HG03354 (cell line): ENCODE measurements at regions not wholly inside any gene's neighbourhood (a gene's known extent, or its start where the extent isn't known, plus 50 kb on each side); places are given as distances from the start of the nearest gene placed in this dataset.

Experiments used
- ATAC-seq: cut with Tn5 transposase; IDR thresholded peaks from one replicate; pipeline ENCODE4 v1.9.1; 2021; ENCODE audit warnings: mild to moderate bottlenecking; ENCODE audit not compliant: unreplicated experiment, poor library complexity, severe bottlenecking

DNA sequence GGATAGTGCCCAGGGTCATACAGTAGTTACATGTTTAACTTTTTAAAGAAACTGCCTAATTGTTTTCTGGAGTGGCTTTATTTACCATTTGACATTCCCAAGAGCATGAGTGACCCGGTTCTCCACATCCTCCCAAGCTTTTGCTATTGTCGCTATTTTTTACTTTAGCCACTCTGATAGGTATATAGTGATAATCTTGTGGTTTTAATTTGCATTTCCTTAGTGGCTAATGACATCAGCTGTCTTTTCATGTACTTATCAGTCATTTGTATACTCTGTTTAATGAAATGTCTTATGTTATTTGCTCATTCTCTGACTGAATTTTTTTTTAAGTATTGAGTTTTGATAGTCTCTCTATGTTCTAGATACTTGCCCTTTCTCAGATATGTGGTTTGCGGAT lies 109.7 kb upstream of the HS6ST1 start:
- ATAC-seq = no peak

- no peak for ATAC-seq
These were observed 113.8 kb upstream of the HS6ST1 start for GRCh38 chr2:128432423-128432822.

DNA sequence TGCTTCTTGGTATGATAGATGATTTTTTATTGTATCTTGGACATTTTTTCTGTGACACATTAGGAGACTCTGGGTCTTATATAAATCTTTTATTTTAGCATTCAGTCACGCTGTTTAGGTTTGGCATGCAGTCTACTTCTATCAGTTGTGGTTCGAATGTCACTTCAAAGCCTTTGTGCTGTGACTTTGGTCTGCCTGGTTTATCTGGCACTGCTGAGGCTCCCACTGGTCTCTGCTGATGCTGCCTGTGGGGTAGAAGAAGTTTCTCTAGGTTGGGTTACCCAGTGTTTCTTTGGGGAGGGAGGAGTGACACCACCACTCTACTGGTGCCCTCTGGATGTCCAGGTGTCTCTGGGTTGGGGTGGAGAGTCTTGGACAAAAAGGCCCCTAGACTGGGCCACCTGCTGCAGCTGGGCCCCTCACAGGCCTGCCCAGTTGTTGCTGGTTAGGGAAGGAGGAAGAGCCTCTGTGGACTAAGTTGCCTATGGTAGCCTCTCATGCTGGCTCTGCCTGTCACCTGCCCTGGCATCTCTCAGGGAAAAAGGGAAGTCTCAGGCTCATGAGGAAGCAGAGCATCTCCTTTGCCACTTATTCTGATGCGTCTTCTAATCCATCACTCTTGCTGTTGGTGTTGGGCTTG lies 115.4 kb upstream of the HS6ST1 start:
- no peak for ATAC-seq

GRCh38 chr2:128435576-128436478 lies 117.2 kb upstream of the HS6ST1 start:
- ATAC-seq = no peak

DNA sequence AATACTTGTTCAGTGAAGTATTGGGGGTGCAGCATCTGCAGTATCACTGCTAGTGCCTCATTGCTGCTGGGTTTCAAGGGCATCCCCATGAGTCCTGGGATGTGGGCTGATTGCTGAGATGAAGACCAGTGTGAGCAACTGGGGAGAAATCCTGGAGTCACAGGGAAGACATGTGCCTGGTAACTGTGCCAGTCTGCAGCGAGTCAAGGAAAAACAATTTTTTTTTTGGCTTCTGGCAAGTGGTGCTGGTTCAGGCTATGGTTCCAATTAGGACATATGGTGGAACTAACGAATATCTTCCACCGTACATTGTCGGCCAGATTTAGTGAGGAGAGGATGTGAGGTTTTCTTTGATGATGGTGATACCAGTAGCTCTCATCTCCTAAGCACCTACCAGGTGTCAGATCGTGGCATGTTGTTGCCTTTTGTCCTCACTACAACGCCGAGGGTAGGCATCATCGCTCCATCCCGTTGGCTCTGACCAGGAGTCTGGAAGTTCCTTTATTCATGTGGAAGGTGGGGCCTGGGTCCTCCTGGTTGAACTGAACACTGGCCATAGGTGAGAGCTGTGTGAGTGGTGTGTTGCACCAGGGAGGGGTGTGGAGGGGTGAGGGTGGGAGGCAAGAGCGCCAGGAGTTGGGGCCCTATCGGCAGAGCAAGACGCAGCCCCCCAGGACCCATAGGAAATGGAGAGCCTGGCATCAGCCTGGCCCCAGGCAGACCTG lies 118.0 kb upstream of the HS6ST1 start:
- no peak for ATAC-seq

GRCh38 chr2:128437204-128437565 lies 118.5 kb upstream of the HS6ST1 start:
- ATAC-seq = no peak

DNA sequence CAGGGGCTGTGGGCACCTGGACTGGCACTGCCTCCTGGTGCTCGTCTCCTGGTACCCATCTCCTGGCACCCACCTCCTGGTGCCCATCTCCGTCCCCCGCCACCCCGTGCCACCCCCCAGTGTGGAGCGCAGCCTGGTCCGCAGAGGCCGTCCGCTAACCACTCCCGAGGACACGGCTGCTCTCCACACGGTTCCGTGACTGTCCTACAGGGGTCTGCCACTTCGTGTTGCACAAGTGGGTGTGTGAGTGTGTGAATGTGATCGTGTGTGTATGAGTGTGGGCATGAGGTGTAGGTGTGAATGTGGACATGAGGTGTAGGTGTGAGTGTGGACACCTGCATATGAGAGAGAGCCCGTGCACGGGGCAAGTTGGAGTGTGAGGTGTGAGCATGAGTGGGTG lies 119.4 kb upstream of the HS6ST1 start:
- no peak for ATAC-seq

DNA sequence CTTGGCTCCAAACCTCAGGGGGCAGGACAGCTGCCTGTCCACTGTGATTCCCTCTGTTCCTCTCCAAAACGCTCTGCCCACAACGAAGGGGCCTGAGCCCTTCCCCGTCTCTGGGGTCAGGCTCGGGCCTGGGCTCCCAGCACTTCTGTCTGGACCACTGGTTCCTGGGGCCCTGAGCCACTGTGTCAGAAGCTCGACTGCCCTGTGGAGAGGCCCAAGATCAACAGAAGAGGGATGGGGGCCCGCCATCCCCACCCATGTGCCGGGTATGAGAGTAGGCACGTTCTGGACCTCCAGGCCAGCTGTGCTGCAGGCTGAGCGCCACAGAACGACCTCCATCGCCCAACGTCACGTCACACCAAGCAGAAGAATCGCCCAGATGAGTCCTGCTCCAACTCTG lies 119.9 kb upstream of the HS6ST1 start:
- no peak for ATAC-seq

DNA sequence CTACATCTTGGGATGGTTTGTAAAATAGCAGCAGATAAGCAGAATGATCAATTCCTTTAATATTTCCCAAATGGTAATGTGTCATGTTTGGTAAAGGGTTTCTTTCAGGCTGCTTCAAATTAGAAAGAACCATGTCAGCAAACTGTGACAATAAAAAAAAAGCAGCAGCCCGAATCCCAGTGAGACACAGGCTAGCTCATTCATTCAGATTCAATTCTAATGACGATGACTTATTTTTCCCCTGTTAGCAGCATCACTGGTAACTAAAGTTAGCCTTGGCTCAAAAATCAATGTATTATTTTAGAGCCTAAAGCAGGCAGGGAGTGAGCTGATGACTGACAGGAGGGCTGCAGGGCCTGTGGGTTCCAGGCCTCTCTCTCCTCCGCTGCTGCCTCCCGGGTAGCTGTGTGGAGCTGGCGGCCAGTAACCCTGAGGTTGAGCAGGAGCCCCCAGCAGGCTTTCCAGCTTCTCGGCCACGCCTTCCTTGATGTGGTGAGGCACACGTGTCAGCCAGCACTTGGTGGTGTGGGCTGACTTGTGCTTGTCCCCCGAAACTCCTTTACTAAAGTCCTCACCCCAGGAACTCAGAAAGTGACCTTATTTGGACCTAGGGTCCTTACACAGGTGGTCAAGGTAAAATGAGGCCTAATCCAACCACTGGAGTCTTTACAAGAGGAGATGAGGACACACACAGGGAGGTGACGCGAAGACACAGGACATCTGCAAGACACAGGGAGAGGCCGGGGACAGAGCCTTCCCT lies 120.5 kb upstream of the HS6ST1 start:
- no peak for ATAC-seq

DNA sequence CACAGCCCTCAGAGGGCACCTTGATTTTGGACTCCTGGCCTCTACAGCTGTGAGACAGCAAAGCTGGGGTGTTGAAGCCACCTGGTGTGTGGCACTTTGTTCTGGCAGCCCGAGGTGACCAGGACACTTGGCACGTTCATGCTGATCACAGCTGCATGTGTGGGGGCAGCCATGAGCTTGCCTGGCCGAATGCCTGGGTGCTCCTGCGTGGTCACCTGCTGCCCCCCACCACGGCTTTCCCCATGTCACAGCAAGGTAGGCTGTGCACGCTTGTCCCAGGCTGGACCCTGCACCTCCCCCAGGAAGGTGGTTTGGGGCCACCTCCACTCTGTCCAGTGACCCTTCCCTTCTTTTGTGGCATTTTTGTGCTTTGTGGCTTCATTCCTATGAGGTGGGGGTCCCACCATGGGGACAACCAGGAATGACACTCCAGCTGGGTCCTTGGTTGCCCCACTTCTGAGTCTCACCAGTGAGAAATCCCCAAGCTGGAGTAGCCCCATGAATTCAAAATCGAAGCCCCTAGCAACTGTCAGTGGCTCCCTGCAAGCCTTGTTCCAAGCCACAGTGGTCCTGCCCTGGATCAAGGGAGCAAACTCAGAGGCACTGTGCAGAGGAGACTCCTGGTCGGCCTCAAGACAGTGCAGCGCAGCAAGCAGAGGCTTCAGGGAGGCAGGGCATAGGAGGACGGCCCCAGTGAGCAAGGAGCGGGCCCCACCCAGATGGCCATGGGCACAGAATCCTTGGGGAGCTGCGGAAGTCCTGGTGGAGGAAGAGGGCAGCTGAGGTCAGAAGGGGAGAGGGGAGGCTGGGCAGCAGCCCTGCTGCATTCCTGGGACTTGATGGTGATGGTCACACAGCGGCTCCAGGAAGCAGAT lies 121.4 kb upstream of the HS6ST1 start:
- no peak for ATAC-seq

GRCh38 chr2:128440666-128441340 lies 122.1 kb upstream of the HS6ST1 start:
- no peak for ATAC-seq

- ATAC-seq = no peak
These were observed 122.8 kb upstream of the HS6ST1 start for GRCh38 chr2:128441341-128442052.

DNA sequence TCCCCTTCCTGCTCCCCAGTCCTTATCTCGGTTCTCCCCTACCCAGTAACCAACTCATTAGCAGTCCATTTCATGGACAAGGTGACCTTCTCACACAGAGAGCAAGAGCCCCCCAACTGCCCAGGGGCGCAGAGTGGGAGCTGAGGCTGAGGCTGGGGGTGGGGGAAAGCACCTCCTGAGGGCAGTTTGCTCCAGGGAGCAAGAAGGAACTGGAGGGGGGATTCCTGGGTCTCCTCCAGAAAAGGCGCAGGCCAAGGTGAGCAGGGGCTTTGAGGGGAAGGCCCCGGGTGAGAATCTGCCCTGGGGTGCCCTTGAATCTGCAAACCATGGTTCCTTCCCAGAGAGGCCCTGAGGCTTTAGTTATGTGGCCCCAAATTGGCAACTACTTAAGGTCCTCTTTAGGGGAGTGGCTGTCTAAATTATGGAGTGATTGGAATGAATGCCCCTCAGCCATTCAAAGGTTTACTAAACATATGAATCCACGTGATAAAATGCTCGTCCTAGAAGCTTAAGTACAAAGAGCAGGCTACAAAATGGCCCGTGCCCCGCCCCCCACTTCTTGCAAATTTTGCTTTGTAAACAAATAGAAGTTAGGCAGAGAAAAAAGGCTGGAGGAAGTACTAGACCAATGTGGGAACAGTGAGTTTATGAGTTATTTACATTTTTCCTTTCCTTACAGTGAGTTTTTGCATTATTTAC lies 123.5 kb upstream of the HS6ST1 start:
- no peak for ATAC-seq

GRCh38 chr2:128442891-128443302 lies 124.2 kb upstream of the HS6ST1 start:
- no peak for ATAC-seq

DNA sequence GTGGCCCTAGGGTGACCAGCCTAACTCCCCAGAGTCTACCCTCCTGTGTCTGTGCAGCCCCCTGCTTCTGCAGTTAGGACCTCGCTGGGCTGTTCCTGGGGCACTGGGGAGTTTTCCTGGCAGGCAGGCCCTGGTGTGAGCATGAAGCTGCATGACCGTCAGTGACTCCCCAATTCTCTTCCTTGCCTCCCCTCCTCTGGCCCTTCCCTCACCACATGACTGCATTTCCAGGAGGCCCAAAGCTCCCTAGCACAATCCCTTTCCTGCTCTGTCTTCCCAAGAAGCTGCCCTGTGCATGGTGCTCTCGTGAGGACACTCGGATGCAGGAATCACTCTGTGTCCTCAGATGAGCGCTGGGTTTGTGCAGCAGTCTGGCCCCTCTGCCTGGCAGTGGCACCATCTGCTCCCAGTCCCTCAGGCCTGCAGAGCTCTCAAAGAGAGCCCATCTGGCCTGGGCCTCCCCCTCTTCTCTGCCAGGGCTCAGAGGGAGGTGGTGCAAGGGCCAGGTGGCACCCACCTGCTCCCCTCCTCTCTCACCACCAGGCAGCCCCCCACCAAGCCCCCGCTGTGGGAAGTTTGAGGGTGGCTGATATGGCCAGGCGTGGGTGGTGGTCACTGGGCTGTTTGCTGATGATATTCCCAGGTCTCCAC lies 125.6 kb upstream of the HS6ST1 start:
- ATAC-seq = no peak

DNA sequence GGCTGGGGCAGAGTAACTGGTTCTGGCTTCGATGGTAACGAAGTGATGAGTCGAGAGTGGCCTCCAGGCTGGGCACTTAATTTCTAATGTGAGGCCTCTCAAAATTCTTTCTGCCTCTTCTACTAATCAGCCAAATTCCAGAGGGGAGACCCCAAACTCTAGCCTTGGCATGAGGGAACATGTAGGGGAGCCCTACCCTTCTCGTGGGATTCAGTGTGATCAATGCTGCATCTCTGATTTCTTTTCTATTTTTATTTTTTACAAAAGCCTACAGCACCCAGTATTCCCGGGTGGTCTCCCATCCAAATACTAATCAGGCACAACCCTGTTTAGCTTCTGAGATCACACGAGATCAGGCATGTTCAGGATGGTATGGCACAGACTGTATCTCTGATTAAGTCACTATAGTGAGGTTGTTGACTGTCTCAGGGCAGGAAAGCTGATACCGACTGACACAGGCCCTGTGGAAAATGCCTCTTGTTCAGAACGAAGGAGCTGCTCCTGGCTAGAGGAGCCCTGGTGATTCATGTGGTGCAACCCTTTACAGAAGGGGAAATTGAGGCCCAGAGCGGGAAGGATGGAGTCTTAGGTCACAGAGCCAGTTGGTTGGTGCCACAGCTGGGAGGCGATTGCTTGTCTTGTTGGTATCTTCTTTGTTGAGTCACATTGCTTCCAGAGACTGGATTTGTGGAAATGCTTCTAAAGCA lies 126.3 kb upstream of the HS6ST1 start:
- ATAC-seq = no peak
